Mucosa of descending colon (tissue), 3 donors: ENCODE measurements at regions not wholly inside any gene's neighbourhood (a gene's known extent, or its start where the extent isn't known, plus 50 kb on each side); places are given as distances from the start of the nearest gene placed in this dataset.

Experiments used
- ATAC-seq: fragments of 200-7000 bp; cut with Tn5 transposase; one replicate; pipeline ENCODE4 v1.9.1; 2020; ENCODE audit warnings: mild to moderate bottlenecking, moderate library complexity
- DNase-seq, 3 donors: peaks; one replicate each; pipeline ENCODE4 v3.0.0-alpha.2; 2020
- H3K36me3 ChIP-seq: fragments of 200-600 bp; one replicate; pipeline ENCODE4 v1.8.0; 2021; ENCODE audit warnings: low read depth, mild to moderate bottlenecking
- H3K4me1 ChIP-seq: fragments of 200-600 bp; one replicate; pipeline ENCODE4 v1.8.0; 2021; ENCODE audit warnings: low read depth, mild to moderate bottlenecking
- H3K4me3 ChIP-seq: fragments of 200-600 bp; one replicate; pipeline ENCODE4 v1.8.0; 2021; ENCODE audit warnings: mild to moderate bottlenecking
- H3K9me3 ChIP-seq: fragments of 200-600 bp; one replicate; pipeline ENCODE4 v1.8.0; 2021; ENCODE audit warnings: mild to moderate bottlenecking
- intact Hi-C, 2 donors: fragments of 100-400 bp; cut with DNase I in 1 of 2; cut with micrococcal nuclease in 1 of 2; formaldehyde crosslinking; loops; one replicate each; pipeline versions ENCODE4 v1.11.0 to v1.11.1; 2022; cut with DNase I, micrococcal nuclease
- TF ChIP-seq, protein P1 (sequence below): fragments of 200-600 bp; IDR thresholded peaks from one replicate; pipeline ENCODE4 v1.8.0; 2022; ENCODE audit warnings: antibody characterized with exemption, mild to moderate bottlenecking
- donor health status: DM: no; HTN: no; CAD: no; lungs with moderate emphysema.
- donor health status: DM: no; HTN: no; CAD: no.
- donor health status: DM: no; HTN: yes; CAD: no.

DNA sequence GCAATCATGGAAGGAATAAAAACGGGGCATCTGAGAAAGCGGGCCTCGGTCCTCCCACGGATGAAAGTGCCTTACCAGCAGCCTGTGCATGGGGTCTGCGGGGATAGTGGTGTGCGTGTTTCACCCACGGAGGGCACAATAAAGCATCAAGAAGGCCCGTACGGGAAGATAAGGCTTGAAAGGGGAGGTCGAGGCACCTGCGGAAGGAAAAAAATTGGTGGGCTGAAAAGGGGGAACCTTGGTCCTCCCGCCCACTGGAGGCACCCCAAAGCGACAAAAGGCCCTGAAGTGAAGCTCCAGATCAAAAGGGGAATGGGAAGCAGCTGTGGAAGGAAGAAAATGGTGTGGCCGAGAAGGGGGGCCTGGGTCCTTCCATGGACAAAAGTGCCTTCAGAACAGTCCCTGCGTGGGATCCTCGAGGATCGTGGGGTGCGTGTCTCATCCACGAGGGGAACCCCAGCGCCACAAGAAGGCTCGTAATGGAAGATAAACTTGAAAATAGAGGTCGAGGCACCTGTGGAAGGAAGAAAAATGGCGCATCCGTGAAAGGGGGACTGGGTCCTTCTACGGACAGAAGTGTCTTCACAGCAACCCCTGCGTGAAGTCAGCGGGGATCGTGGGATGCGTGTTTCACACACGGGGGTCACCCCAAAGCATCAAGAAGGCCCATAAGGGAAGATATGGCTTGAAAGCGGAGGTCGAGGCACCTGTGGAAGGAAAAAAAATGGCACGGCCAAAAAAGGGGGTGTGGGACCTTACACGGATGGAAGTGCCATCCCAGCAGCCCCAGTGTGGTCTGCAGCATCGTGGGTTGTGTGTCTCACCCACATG, 276.9 kb downstream of the ALG10 start:
- peak in 2 of 3 donors; percentile 8 to 15 for DNase-seq
- Histone ChIP-seq H3K36me3 (no peaks in the 10 kb centered on the region), H3K4me3 (no peak overlapping the region), H3K4me1 (no peaks in the 10 kb centered on the region), H3K9me3 (peaks cover 99% of the 10 kb centered on the region)
- no peak for ATAC-seq
- TF ChIP-seq, protein P1, sequence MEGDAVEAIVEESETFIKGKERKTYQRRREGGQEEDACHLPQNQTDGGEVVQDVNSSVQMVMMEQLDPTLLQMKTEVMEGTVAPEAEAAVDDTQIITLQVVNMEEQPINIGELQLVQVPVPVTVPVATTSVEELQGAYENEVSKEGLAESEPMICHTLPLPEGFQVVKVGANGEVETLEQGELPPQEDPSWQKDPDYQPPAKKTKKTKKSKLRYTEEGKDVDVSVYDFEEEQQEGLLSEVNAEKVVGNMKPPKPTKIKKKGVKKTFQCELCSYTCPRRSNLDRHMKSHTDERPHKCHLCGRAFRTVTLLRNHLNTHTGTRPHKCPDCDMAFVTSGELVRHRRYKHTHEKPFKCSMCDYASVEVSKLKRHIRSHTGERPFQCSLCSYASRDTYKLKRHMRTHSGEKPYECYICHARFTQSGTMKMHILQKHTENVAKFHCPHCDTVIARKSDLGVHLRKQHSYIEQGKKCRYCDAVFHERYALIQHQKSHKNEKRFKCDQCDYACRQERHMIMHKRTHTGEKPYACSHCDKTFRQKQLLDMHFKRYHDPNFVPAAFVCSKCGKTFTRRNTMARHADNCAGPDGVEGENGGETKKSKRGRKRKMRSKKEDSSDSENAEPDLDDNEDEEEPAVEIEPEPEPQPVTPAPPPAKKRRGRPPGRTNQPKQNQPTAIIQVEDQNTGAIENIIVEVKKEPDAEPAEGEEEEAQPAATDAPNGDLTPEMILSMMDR = no peak
- intact Hi-C loops = no loop called here

DNA sequence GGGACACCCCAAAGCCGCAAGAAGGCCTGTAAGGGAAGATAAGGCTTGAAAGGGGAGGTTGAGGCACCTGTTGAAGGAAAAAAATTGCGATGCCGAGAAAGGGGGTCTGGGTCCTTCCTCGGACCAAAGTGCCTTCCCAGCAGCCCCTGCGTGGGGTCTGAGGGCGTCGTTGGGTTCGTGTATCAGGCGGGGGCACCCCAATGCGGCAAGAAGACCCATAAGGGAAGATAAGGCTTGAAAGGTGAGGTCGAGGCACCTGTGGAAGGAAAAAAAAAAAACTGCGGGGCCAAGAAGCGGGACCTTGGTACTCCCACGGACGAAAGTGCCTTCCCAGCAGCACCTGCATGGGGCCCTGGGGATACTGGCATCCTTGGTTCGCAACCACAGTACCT, 277.5 kb downstream of the ALG10 start:
- TF ChIP-seq, protein P1 = no peak
- intact Hi-C loops = no loop called here
- H3K4me1 ChIP-seq = no peaks in the 10 kb centered on the region
- DNase-seq (peak in 1 of 3 donors; percentile 12), ATAC-seq (no peak)
- no peak overlapping the region for H3K4me3 ChIP-seq
- H3K36me3 ChIP-seq = no peaks in the 10 kb centered on the region
- H3K9me3 ChIP-seq = peaks cover 99% of the 10 kb centered on the region

DNA sequence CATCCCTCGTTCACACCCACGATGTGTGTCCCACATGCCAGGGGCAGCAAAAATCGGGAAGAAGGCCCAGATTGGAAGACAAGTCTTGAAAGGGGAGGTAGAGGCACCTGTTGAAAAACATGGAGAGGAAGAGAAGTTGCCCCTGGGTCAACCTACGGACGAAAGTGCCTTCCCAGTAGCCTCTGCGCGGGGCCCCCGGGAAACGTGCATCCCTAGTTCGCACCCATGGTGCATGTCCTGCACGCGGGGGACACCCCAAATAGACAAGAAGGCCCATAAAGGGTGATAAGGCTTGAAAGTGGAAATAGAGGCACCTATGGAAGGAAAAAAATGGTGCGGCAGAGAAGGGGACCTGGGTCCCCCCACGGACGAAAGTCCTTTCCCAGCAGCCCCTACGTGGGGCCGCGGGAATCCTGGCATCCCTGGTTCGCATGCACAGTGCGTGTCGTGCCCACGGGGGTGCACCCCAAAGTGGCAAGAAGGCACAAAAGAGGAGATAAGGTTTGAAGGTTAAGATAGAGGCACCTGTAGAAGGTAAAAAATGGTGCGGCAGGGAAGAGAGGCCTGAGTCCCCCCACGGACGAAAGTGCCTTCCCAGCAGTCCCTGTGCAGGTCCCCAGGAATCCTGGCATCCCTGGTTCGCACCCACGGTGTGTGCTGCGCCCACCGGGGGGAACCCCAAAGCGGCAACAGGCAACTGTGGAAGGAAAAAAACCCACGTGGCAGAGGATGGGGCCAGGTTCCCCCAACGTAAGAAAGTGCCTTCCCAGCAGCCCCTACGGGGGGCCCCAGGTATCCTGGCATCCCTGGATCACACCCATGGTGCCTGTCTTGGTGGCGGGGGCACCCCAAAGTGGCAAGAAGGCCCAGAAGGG, 278.3 kb downstream of the ALG10 start:
- Histone ChIP-seq H3K4me1 (no peaks in the 10 kb centered on the region), H3K36me3 (no peaks in the 10 kb centered on the region), H3K9me3 (peaks cover 99% of the 10 kb centered on the region), H3K4me3 (no peak overlapping the region)
- TF ChIP-seq, protein P1 = no peak
- DNase-seq (peak in 2 of 3 donors; percentile 2 to 22), ATAC-seq (no peak)
- intact Hi-C loops = no loop called here

DNA sequence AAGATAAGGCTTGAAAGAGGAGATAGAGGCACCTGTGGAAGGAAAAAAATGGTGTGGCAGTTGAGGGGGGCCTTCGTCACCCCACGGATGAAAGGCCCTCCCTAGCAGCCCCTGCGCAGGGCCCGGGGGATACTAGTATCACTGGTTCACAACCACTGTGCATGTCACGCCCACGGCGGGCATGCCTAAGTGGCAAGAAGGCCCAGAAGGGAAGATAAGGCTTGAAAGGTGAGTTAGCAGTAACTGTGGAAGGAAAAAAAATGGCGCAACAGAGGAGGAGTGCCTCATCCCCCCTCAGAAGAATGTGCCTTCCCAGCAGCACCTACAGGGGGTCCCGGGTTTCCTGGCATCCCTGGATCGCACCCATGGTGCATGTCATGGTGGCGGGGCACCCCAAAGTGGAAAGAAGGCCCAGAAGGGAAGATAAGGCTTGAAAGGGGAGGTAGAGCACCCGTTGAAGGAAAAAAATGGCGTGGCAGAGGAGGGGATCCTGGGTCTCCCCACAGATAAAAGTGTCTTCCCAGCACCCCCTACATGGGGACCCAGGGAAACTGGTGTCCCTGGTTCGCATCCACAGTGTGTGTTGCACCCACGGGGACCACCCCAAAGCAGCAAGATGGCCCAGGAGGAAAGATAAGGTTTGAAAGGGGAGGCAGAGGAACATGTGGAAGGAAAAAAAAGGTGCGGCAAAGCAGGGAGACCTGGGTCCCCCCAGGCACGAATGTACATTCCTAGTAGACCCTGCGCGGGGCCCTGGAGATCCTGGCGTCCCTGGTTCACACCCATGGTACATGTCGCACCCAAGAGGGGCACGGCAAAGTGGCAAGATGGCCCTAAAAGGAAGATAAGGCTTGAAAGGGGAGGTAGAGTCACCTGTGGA, 279.2 kb downstream of the ALG10 start:
- Histone ChIP-seq H3K36me3 (no peaks in the 10 kb centered on the region), H3K9me3 (peaks cover 99% of the 10 kb centered on the region), H3K4me1 (no peaks in the 10 kb centered on the region), H3K4me3 (no peak overlapping the region)
- ATAC-seq (no peak), DNase-seq (peak in 2 of 3 donors; percentile 9 to 22)
- TF ChIP-seq, protein P1 = no peak
- intact Hi-C loops = no loop called here
